K562 (cell line): ENCODE measurements at regions not wholly inside any gene's neighbourhood (a gene's known extent, or its start where the extent isn't known, plus 50 kb on each side); places are given as distances from the start of the nearest gene placed in this dataset.

ENCODE experiments used
- ATAC-seq: fragments of 200-7000 bp; cut with Tn5 transposase; 3 replicates; pipeline ENCODE4 v1.9.1; 2020; ENCODE audit warnings: moderate library complexity
- BruUV-seq: library from RNA; stranded (reverse); fragments of 400-500 nt; replicated peaks from 2 replicates; lab custom pipeline; 2021; lab: Mats Ljungman, UMichigan
- CTCF ChIA-PET: fragments of 300-600 bp; formaldehyde crosslinking; extraction: SDS; loops from one replicate; lab custom pipeline; 2021; ENCODE audit warnings: low intra/inter-chr PET ratio; lab: Yijun Ruan, JAX
- POLR2A ChIA-PET: fragments of 300-600, 350-650 bp; sonication (Branson Sonifier 250); formaldehyde crosslinking; extraction: SDS; loops from one replicate; lab custom pipeline; 2021; ENCODE audit warnings: antibody characterized with exemption, inconsistent platforms; lab: Yijun Ruan, JAX
- DNase-seq, 4 experiments: peaks; one replicate each; pipeline versions ENCODE4 v3.0.0 to v3.0.0-alpha.2; 2011 to 2018; ENCODE audit warnings: low spot score in 3 of 4, mixed read lengths in 3 of 4; ENCODE audit errors: extremely low read depth in 1 of 4
- FAIRE-seq: peaks from 2 replicates; lab custom pipeline; 2011; peaks lifted over from hg19 to GRCh38; lab: Jason Lieb, UNC
- H2AFZ ChIP-seq: 2 replicates; pipeline ENCODE4 v1.6.0; 2011; ENCODE audit warnings: low read depth, low read length, control low read depth, inconsistent platforms
- H3K27ac ChIP-seq: fragments of 200-600 bp; 3 replicates; pipeline ENCODE4 v1.8.0; 2011; ENCODE audit warnings: low read depth, mild to moderate bottlenecking, control low read depth, inconsistent platforms, low read length, moderate library complexity, mixed read lengths; ENCODE audit errors: extremely low read depth
- H3K27me3 ChIP-seq, 2 experiments: fragments of 300-600 bp in 1 of 2; 2 replicates in 1 of 2; 3 replicates in 1 of 2; pipeline versions ENCODE4 v1.6.0 to v1.8.0; 2011; ENCODE audit warnings: inconsistent platforms in 2 of 2, low read length in 2 of 2, mild to moderate bottlenecking in 1 of 2, mixed read lengths in 1 of 2, moderate library complexity in 1 of 2; ENCODE audit not compliant: control insufficient read depth in 2 of 2, insufficient read depth in 2 of 2
- H3K36me3 ChIP-seq: fragments of 300-600 bp; 3 replicates; pipeline ENCODE4 v1.8.0; 2011; ENCODE audit warnings: mild to moderate bottlenecking, low read length, inconsistent platforms; ENCODE audit not compliant: control insufficient read depth, insufficient read depth
- H3K4me1 ChIP-seq, 2 experiments: fragments of 200-600 bp in 1 of 2; replicated peaks in 1 of 2; 2 replicates in 1 of 2; 3 replicates in 1 of 2; pipeline versions ENCODE4 v1.5.1 to v1.8.0; 2011; ENCODE audit warnings: inconsistent platforms in 2 of 2, low read length in 2 of 2, mild to moderate bottlenecking in 1 of 2, mixed read lengths in 1 of 2, moderate library complexity in 1 of 2; ENCODE audit not compliant: control insufficient read depth in 2 of 2, insufficient read depth in 2 of 2
- H3K4me2 ChIP-seq: 2 replicates; pipeline ENCODE4 v1.6.1; 2011; ENCODE audit warnings: low read length, control low read depth, inconsistent platforms, mixed read lengths; ENCODE audit not compliant: insufficient read depth
- H3K4me3 ChIP-seq: fragments of 200-600 bp; sonication (generic), shearing (Covaris generic); 2 replicates; pipeline ENCODE4 v1.5.1; 2016; ENCODE audit warnings: control low read depth, inconsistent platforms
- H3K79me2 ChIP-seq: fragments of 200-600 bp; 3 replicates; pipeline ENCODE4 v1.8.0; 2011; ENCODE audit warnings: low read length, inconsistent platforms; ENCODE audit not compliant: control insufficient read depth, insufficient read depth
- H3K9ac ChIP-seq, 2 experiments: 2 replicates each; pipeline versions ENCODE4 v1.6.0 to v1.6.1; 2011; ENCODE audit warnings: low read depth in 2 of 2, low read length in 2 of 2, control low read depth in 1 of 2, inconsistent platforms in 1 of 2, mild to moderate bottlenecking in 1 of 2, mixed read lengths in 1 of 2; ENCODE audit not compliant: insufficient read depth in 1 of 2
- H3K9me1 ChIP-seq: one replicate; pipeline ENCODE4 v1.6.0; 2011; ENCODE audit warnings: inconsistent platforms, mild to moderate bottlenecking, low read length, moderate library complexity; ENCODE audit not compliant: control insufficient read depth, insufficient read depth
- H3K9me3 ChIP-seq: replicated peaks from 2 replicates; pipeline ENCODE4 v1.5.1; 2011; ENCODE audit warnings: low read depth, low read length, inconsistent platforms; ENCODE audit not compliant: control insufficient read depth, insufficient read depth
- H4K20me1 ChIP-seq: replicated peaks from 2 replicates; pipeline ENCODE4 v1.6.1; 2011; ENCODE audit warnings: low read length, inconsistent platforms, mixed read lengths; ENCODE audit not compliant: control insufficient read depth, insufficient read depth
- BCLAF1 ChIP-seq, 2 experiments: fragments of 450-650 bp in 1 of 2; IDR thresholded peaks; 2 replicates each; pipeline ENCODE4 v1.6.1; 2011 to 2017; ENCODE audit warnings: low read depth in 2 of 2, antibody characterized with exemption in 1 of 2, borderline replicate concordance in 1 of 2, low read length in 1 of 2, mild to moderate bottlenecking in 1 of 2, mixed read lengths in 1 of 2; ENCODE audit not compliant: control insufficient read depth in 1 of 2
- CREB3 ChIP-seq: fragments of 450-650 bp; conservative IDR thresholded peaks from 2 replicates; pipeline ENCODE4 v1.6.1; 2016; ENCODE audit warnings: missing genetic modification characterization, low read depth, mild to moderate bottlenecking, missing compliant biosample characterization, moderate library complexity
- CUX1 ChIP-seq: fragments of 200-800 bp; sonication (Bioruptor generic); IDR thresholded peaks from 2 replicates; pipeline ENCODE4 v1.6.1; 2016; ENCODE audit warnings: missing genetic modification characterization, missing compliant biosample characterization
- SREBF1 ChIP-seq: fragments of 150-350 bp; IDR thresholded peaks from 2 replicates; pipeline ENCODE4 v1.6.1; 2014; ENCODE audit warnings: antibody characterized with exemption, low read depth, low read length, borderline replicate concordance
- TBL1XR1 ChIP-seq, 2 experiments: IDR thresholded peaks; 2 replicates each; pipeline ENCODE4 v1.6.1; 2012; ENCODE audit warnings: improper control_type of control experiment in 2 of 2, low read length in 2 of 2, mild to moderate bottlenecking in 1 of 2
- ZBTB43 ChIP-seq: sonication (generic); formaldehyde crosslinking; IDR thresholded peaks from 2 replicates; pipeline ENCODE4 v1.8.0; 2023; ENCODE audit warnings: mild to moderate bottlenecking, missing genetic modification reagents
- ZNF583 ChIP-seq: fragments of 250-450 bp; sonication (Bioruptor Pico); IDR thresholded peaks from 2 replicates; pipeline ENCODE4 v1.4.0; 2020
- ZNF740 ChIP-seq, 3 experiments: fragments of 200-800 bp in 1 of 3; sonication (Bioruptor generic) in 1 of 3; sonication (generic) in 1 of 3; formaldehyde crosslinking in 1 of 3; IDR thresholded peaks; 2 replicates each; pipeline versions ENCODE4 v1.6.1 to v1.8.0; 2016 to 2022; ENCODE audit warnings: mild to moderate bottlenecking in 2 of 3, missing compliant biosample characterization in 2 of 3, missing genetic modification characterization in 2 of 3, missing genetic modification reagents in 1 of 3
- WGBS: fragments of 100-300 bp; shearing (Covaris generic); methylation state at CpG from one replicate; pipeline ENCODE4 v1.1.6; 2016; ENCODE audit warnings: low coverage, mixed read lengths; ENCODE audit not compliant: insufficient coverage; ENCODE audit errors: missing lambda C conversion rate; 5-methylcytosine and 5-hydroxymethylcytosine counted together
- in situ Hi-C: fragments of 300-500 bp; cut with MboI; formaldehyde crosslinking; loops from 4 replicates; pipeline ENCODE4 v1.15.0; 2018; ENCODE audit warnings: inconsistent platforms, mixed read lengths
- intact Hi-C: fragments of 100-400 bp; cut with micrococcal nuclease; formaldehyde crosslinking; loops from 2 replicates; pipeline ENCODE4 v1.14.2; 2022

GRCh38 chr11:79960461-79960860 is 519.6 kb upstream of the TENM4 start (continued):
- TF ChIP-seq ZNF583 (CRISPR knock-in tag) (no peak), TBL1XR1 (IDR thresholded peaks at IDR 0.05; ENCODE audit: low read length in 2 of 2) (no peak), SREBF1 (no peak), BCLAF1 (IDR thresholded peaks at IDR 0.05; ENCODE audit: borderline replicate concordance in 1 of 2, control insufficient read depth in 1 of 2, low read depth in 2 of 2, low read length in 1 of 2) (no peak), ZNF740 (CRISPR knock-in tag; IDR thresholded peaks at IDR 0.05) (no peak), ZNF740 (tag; IDR thresholded peaks at IDR 0.05) (no peak)

GRCh38 chr11:79959318-79959717 is 518.5 kb upstream of the TENM4 start:
- CTCF ChIA-PET, result no interaction called here
- POLR2A ChIA-PET, result no interaction called here
- TF ChIP-seq ZBTB43 (CRISPR knock-in tag) (no peak), CREB3 (tag) (no peak), CUX1 (CRISPR knock-in tag) (no peak)
- H3K36me3 ChIP-seq, result no peaks in the 10 kb centered on the region
- H3K4me2 ChIP-seq, result no peak overlapping the region
- WGBS, result 0% methylated on average over 2 of the region's 2 CpGs
- H2AFZ ChIP-seq, result no peak overlapping the region
- intact Hi-C loops, result no loop called here
- no peaks in the 10 kb centered on the region for H3K9me1 ChIP-seq
- H3K79me2 ChIP-seq, result no peaks in the 10 kb centered on the region
- H3K4me1 ChIP-seq, result no peaks in the 10 kb centered on the region
- no peak for ATAC-seq
- no peaks in the 10 kb centered on the region for H3K9me3 ChIP-seq
- no peak overlapping the region for H3K9ac ChIP-seq
- no peaks in the 10 kb centered on the region for H3K27me3 ChIP-seq
- no peak overlapping the region for H3K27ac ChIP-seq
- BruUV-seq, result no TSS peak
- H4K20me1 ChIP-seq, result no peaks in the 10 kb centered on the region
- no peak overlapping the region for H3K4me3 ChIP-seq
- no peak for DNase-seq
- no peak for FAIRE-seq
- in situ Hi-C loops, result no loop called here
